H9 (cell line): ENCODE measurements at regions not wholly inside any gene's neighbourhood (a gene's known extent, or its start where the extent isn't known, plus 50 kb on each side); places are given as distances from the start of the nearest gene placed in this dataset.

Source experiments
- DNase-seq: peaks from one replicate; pipeline ENCODE4 v3.0.0-alpha.2; 2017
- H2AFZ ChIP-seq: one replicate; pipeline ENCODE4 v1.6.1; 2013; ENCODE audit warnings: mild to moderate bottlenecking, low read length, control low read depth, moderate library complexity
- H2AK5ac ChIP-seq: 2 replicates; pipeline ENCODE4 v1.6.1; 2013; ENCODE audit warnings: low read length, control low read depth, mixed read lengths; ENCODE audit not compliant: insufficient read length
- H2BK120ac ChIP-seq: one replicate; pipeline ENCODE4 v1.6.1; 2013; ENCODE audit warnings: low read depth, mild to moderate bottlenecking, low read length, control low read depth, inconsistent platforms; ENCODE audit not compliant: poor library complexity, severe bottlenecking
- H2BK12ac ChIP-seq: 2 replicates; pipeline ENCODE4 v1.6.1; 2013; ENCODE audit warnings: low read length, control low read depth, mixed read lengths, low read depth; ENCODE audit not compliant: insufficient read length
- H2BK15ac ChIP-seq: 2 replicates; pipeline ENCODE4 v1.6.1; 2013; ENCODE audit warnings: low read depth, low read length, control low read depth
- H2BK20ac ChIP-seq: one replicate; pipeline ENCODE4 v1.6.1; 2013; ENCODE audit warnings: low read depth, mild to moderate bottlenecking, low read length, control low read depth, inconsistent platforms; ENCODE audit not compliant: poor library complexity, severe bottlenecking
- H2BK5ac ChIP-seq: 2 replicates; pipeline ENCODE4 v1.6.1; 2013; ENCODE audit warnings: low read length, control low read depth, mixed read lengths; ENCODE audit not compliant: insufficient read length
- H3K14ac ChIP-seq: 2 replicates; pipeline ENCODE4 v1.6.1; 2013; ENCODE audit warnings: low read length, control low read depth; ENCODE audit not compliant: insufficient read depth
- H3K18ac ChIP-seq: 2 replicates; pipeline ENCODE4 v1.6.1; 2013; ENCODE audit warnings: low read depth, mild to moderate bottlenecking, mixed read lengths, low read length, control low read depth; ENCODE audit not compliant: insufficient read length
- H3K23ac ChIP-seq: 2 replicates; pipeline ENCODE4 v1.6.1; 2013; ENCODE audit warnings: low read length, control low read depth, mixed read lengths, low read depth; ENCODE audit not compliant: insufficient read length
- H3K23me2 ChIP-seq: 2 replicates; pipeline ENCODE4 v1.6.1; 2013; ENCODE audit warnings: low read depth, mild to moderate bottlenecking, mixed read lengths, low read length, control low read depth; ENCODE audit not compliant: insufficient read length, poor library complexity, severe bottlenecking
- H3K27ac ChIP-seq: 2 replicates; pipeline ENCODE4 v1.5.1; 2013; ENCODE audit warnings: low read length, control low read depth, mixed read lengths, low read depth; ENCODE audit not compliant: insufficient read length
- H3K27me3 ChIP-seq: 2 replicates; pipeline ENCODE4 v1.6.1; 2013; ENCODE audit warnings: low read length, control low read depth, inconsistent platforms; ENCODE audit not compliant: insufficient read depth
- H3K4ac ChIP-seq: 2 replicates; pipeline ENCODE4 v1.6.1; 2013; ENCODE audit warnings: low read depth, mild to moderate bottlenecking, control low read depth, inconsistent platforms, low read length, moderate library complexity
- H3K4me1 ChIP-seq: 2 replicates; pipeline ENCODE4 v1.6.1; 2013; ENCODE audit warnings: low read length, control low read depth, inconsistent platforms; ENCODE audit not compliant: insufficient read depth
- H3K4me2 ChIP-seq: 2 replicates; pipeline ENCODE4 v1.6.1; 2013; ENCODE audit warnings: low read length, control low read depth, mixed read lengths; ENCODE audit not compliant: insufficient read length, insufficient read depth
- H3K56ac ChIP-seq: 2 replicates; pipeline ENCODE4 v1.6.1; 2013; ENCODE audit warnings: low read depth, mild to moderate bottlenecking, mixed read lengths, low read length, control low read depth; ENCODE audit not compliant: insufficient read length
- H3K79me1 ChIP-seq: 2 replicates; pipeline ENCODE4 v1.6.1; 2013; ENCODE audit warnings: low read depth, mild to moderate bottlenecking, moderate library complexity, low read length, control low read depth, inconsistent platforms; ENCODE audit not compliant: insufficient read depth, poor library complexity, severe bottlenecking
- H3K79me2 ChIP-seq: 2 replicates; pipeline ENCODE4 v1.6.1; 2013; ENCODE audit warnings: low read length, control low read depth, inconsistent platforms; ENCODE audit not compliant: insufficient read depth
- H3K9ac ChIP-seq: 2 replicates; pipeline ENCODE4 v1.6.1; 2013; ENCODE audit warnings: low read length, control low read depth, mixed read lengths; ENCODE audit not compliant: insufficient read length; ENCODE audit errors: extremely low read depth
- H3K9me3 ChIP-seq: one replicate; pipeline ENCODE4 v1.6.1; 2013; ENCODE audit warnings: low read depth, low read length, inconsistent platforms; ENCODE audit not compliant: control insufficient read depth
- H3T11ph ChIP-seq: one replicate; pipeline ENCODE4 v1.6.1; 2013; ENCODE audit warnings: mild to moderate bottlenecking, low read length, control low read depth, inconsistent platforms
- H4K20me1 ChIP-seq: one replicate; pipeline ENCODE4 v1.6.1; 2013; ENCODE audit not compliant: control insufficient read depth, insufficient read length, insufficient read depth
- H4K5ac ChIP-seq: 2 replicates; pipeline ENCODE4 v1.6.1; 2013; ENCODE audit warnings: low read depth, mild to moderate bottlenecking, mixed read lengths, low read length, control low read depth; ENCODE audit not compliant: insufficient read length
- H4K8ac ChIP-seq: replicated peaks from 2 replicates; pipeline ENCODE4 v1.6.1; 2013; ENCODE audit warnings: low read length, control low read depth, mixed read lengths, low read depth; ENCODE audit not compliant: insufficient read length
- H4K91ac ChIP-seq: 2 replicates; pipeline ENCODE4 v1.6.1; 2013; ENCODE audit warnings: low read depth, mild to moderate bottlenecking, moderate library complexity, mixed read lengths, low read length, control low read depth; ENCODE audit not compliant: insufficient read length
- H3K27ac Mint-ChIP-seq, 3 experiments: 2 replicates in 2 of 3; 3 replicates in 1 of 3; pipeline ENCODE4 v1.8.0; 2020 to 2021; ENCODE audit warnings: mixed read lengths in 3 of 3, mild to moderate bottlenecking in 1 of 3, moderate library complexity in 1 of 3
- H3K27me3 Mint-ChIP-seq: 2 replicates; pipeline ENCODE4 v1.8.0; 2021; ENCODE audit warnings: low read depth, mild to moderate bottlenecking, moderate library complexity, mixed read lengths
- H3K36me3 Mint-ChIP-seq, 3 experiments: 2 replicates in 2 of 3; 3 replicates in 1 of 3; pipeline ENCODE4 v1.8.0; 2020 to 2021; ENCODE audit warnings: low read depth in 3 of 3, mixed read lengths in 3 of 3; ENCODE audit not compliant: insufficient read depth in 1 of 3
- H3K4me1 Mint-ChIP-seq, 2 experiments: 2 replicates each; pipeline ENCODE4 v1.8.0; 2020; ENCODE audit warnings: mixed read lengths in 2 of 2
- H3K4me3 Mint-ChIP-seq, 2 experiments: 2 replicates in 1 of 2; 3 replicates in 1 of 2; pipeline ENCODE4 v1.8.0; 2020 to 2021; ENCODE audit warnings: mild to moderate bottlenecking in 2 of 2, mixed read lengths in 2 of 2, moderate library complexity in 1 of 2
- H3K9me3 Mint-ChIP-seq, 2 experiments: 2 replicates in 1 of 2; 3 replicates in 1 of 2; pipeline ENCODE4 v1.8.0; 2020; ENCODE audit warnings: mild to moderate bottlenecking in 2 of 2, mixed read lengths in 2 of 2, moderate library complexity in 1 of 2
- WGBS: extraction: QIAGEN DNeasy Blood & Tissue Kit; methylation state at CpG from one replicate; pipeline ENCODE4 v1.1.7; 2013; ENCODE audit warnings: missing lambda C conversion rate, low lambda C conversion rate, mixed read lengths; ENCODE audit not compliant: insufficient read length; ENCODE audit errors: extremely low coverage; 5-methylcytosine and 5-hydroxymethylcytosine counted together
- TF ChIP-seq, protein P1 (sequence below): fragments of 200-600 bp; sonication (generic); conservative IDR thresholded peaks from 3 replicates; pipeline ENCODE4 v1.8.0; 2021; ENCODE audit warnings: antibody characterized with exemption, mild to moderate bottlenecking

GRCh38 chr13:57326532-57326931 lies 159.5 kb downstream of the PRR20E start:
- no peaks in the 10 kb centered on the region for H3K4me1 Mint-ChIP-seq

More at GRCh38 chr13:57326532-57326931, 159.5 kb downstream of the PRR20E start:
- no peak overlapping the region for H2BK12ac ChIP-seq
- no peak overlapping the region for H3T11ph ChIP-seq
- no peak overlapping the region for H3K27ac ChIP-seq
- no peak overlapping the region for H2AFZ ChIP-seq
- H3K23ac ChIP-seq, result no peak overlapping the region
- no peak overlapping the region for H2BK20ac ChIP-seq
- H3K27me3 ChIP-seq, result no peaks in the 10 kb centered on the region
- no peaks in the 10 kb centered on the region for H4K20me1 ChIP-seq
- no peaks in the 10 kb centered on the region for H3K79me1 ChIP-seq
- no peak overlapping the region for H3K14ac ChIP-seq
- H3K4ac ChIP-seq, result no peak overlapping the region
- H3K4me2 ChIP-seq, result no peak overlapping the region
- no peak overlapping the region for H3K18ac ChIP-seq
- H2BK120ac ChIP-seq, result no peak overlapping the region
- H4K5ac ChIP-seq, result no peak overlapping the region
- no peaks in the 10 kb centered on the region for H3K79me2 ChIP-seq
- no peak overlapping the region for H3K9ac ChIP-seq
- Mint-ChIP-seq H3K27ac (no peak overlapping the region), H3K36me3 (no peaks in the 10 kb centered on the region), H3K9me3 (no peaks in the 10 kb centered on the region), H3K27me3 (no peaks in the 10 kb centered on the region), H3K4me3 (no peak overlapping the region)
- H2BK5ac ChIP-seq, result no peak overlapping the region
- no CpG with 5 or more reads among the region's 1 CpG for WGBS
- H2BK15ac ChIP-seq, result no peak overlapping the region
- DNase-seq, result no peak
- no peak overlapping the region for H2AK5ac ChIP-seq
- H3K56ac ChIP-seq, result no peak overlapping the region
- TF ChIP-seq, protein P1, sequence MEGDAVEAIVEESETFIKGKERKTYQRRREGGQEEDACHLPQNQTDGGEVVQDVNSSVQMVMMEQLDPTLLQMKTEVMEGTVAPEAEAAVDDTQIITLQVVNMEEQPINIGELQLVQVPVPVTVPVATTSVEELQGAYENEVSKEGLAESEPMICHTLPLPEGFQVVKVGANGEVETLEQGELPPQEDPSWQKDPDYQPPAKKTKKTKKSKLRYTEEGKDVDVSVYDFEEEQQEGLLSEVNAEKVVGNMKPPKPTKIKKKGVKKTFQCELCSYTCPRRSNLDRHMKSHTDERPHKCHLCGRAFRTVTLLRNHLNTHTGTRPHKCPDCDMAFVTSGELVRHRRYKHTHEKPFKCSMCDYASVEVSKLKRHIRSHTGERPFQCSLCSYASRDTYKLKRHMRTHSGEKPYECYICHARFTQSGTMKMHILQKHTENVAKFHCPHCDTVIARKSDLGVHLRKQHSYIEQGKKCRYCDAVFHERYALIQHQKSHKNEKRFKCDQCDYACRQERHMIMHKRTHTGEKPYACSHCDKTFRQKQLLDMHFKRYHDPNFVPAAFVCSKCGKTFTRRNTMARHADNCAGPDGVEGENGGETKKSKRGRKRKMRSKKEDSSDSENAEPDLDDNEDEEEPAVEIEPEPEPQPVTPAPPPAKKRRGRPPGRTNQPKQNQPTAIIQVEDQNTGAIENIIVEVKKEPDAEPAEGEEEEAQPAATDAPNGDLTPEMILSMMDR, result no peak
- H3K23me2 ChIP-seq, result no peaks in the 10 kb centered on the region
- no peak overlapping the region for H4K91ac ChIP-seq
- H4K8ac ChIP-seq, result no peak overlapping the region
- no peaks in the 10 kb centered on the region for H3K9me3 ChIP-seq
- H3K4me1 ChIP-seq, result no peaks in the 10 kb centered on the region
